H1 (cell line): ENCODE measurements at regions not wholly inside any gene's neighbourhood (a gene's known extent, or its start where the extent isn't known, plus 50 kb on each side); places are given as distances from the start of the nearest gene placed in this dataset.

Experiments used
- CTCF ChIA-PET: fragments of 300-600 bp; sonication (Branson Sonifier 250); formaldehyde crosslinking; loops from one replicate; lab custom pipeline; 2021; ENCODE audit not compliant: partially characterized antibody; lab: Charles Lee
- POLR2A ChIA-PET: fragments of 300-600 bp; sonication (Branson Sonifier 250); formaldehyde crosslinking; loops from one replicate; lab custom pipeline; 2021; ENCODE audit warnings: inconsistent platforms; ENCODE audit not compliant: partially characterized antibody; lab: Charles Lee
- DNase-seq, 2 experiments: peaks; one replicate each; pipeline versions ENCODE4 v3.0.0 to v3.0.0-alpha.2; 2010 to 2022; ENCODE audit warnings: low spot score in 2 of 2, low read depth in 1 of 2, mixed read lengths in 1 of 2
- FAIRE-seq: peaks from 2 replicates; lab custom pipeline; 2011; peaks lifted over from hg19 to GRCh38; lab: Jason Lieb, UNC
- H2AFZ ChIP-seq: 2 replicates; pipeline ENCODE4 v1.8.1; 2012; ENCODE audit warnings: low read length, inconsistent platforms
- H2AK5ac ChIP-seq: 2 replicates; pipeline ENCODE4 v1.6.1; 2013; ENCODE audit warnings: low read depth, low read length
- H2BK120ac ChIP-seq: replicated peaks from 2 replicates; pipeline ENCODE3; 2013; ENCODE audit warnings: low read depth, low read length, inconsistent platforms
- H2BK12ac ChIP-seq: 2 replicates; pipeline ENCODE4 v1.6.1; 2013; ENCODE audit warnings: low read depth, low read length
- H2BK15ac ChIP-seq: 2 replicates; pipeline ENCODE4 v1.6.1; 2013; ENCODE audit warnings: low read length
- H2BK20ac ChIP-seq: 2 replicates; pipeline ENCODE4 v1.6.1; 2013; ENCODE audit warnings: low read length
- H2BK5ac ChIP-seq: 2 replicates; pipeline ENCODE4 v1.6.1; 2013; ENCODE audit warnings: low read depth, low read length
- H3K14ac ChIP-seq: 2 replicates; pipeline ENCODE4 v1.6.1; 2013; ENCODE audit warnings: inconsistent platforms; ENCODE audit not compliant: insufficient read length
- H3K18ac ChIP-seq: 2 replicates; pipeline ENCODE4 v1.6.1; 2013; ENCODE audit warnings: low read length; ENCODE audit errors: extremely low read depth
- H3K23ac ChIP-seq: 2 replicates; pipeline ENCODE4 v1.6.1; 2013; ENCODE audit warnings: inconsistent platforms; ENCODE audit not compliant: insufficient read length
- H3K23me2 ChIP-seq: 2 replicates; pipeline ENCODE4 v1.6.1; 2013; ENCODE audit warnings: low read depth, low read length
- H3K27ac ChIP-seq: 2 replicates; pipeline ENCODE4 v1.6.1; 2011; ENCODE audit warnings: low read depth, low read length, inconsistent platforms
- H3K27me3 ChIP-seq, 4 experiments: replicated peaks in 1 of 4; 1 replicate in 1 of 4; 2 replicates in 3 of 4; pipeline versions ENCODE4 v1.6.1 to v1.8.1; 2011 to 2013; ENCODE audit warnings: low read length in 3 of 4, mild to moderate bottlenecking in 3 of 4, inconsistent platforms in 2 of 4, mixed read lengths in 2 of 4, moderate library complexity in 1 of 4; ENCODE audit not compliant: control insufficient read depth in 3 of 4, insufficient read depth in 3 of 4; ENCODE audit errors: extremely low read depth in 1 of 4
- H3K36me3 ChIP-seq, 4 experiments: 2 replicates each; pipeline versions ENCODE4 v1.6.1 to v1.8.1; 2011 to 2013; ENCODE audit warnings: mild to moderate bottlenecking in 4 of 4, low read length in 3 of 4, moderate library complexity in 2 of 4, control low read depth in 1 of 4, inconsistent platforms in 1 of 4; ENCODE audit not compliant: insufficient read depth in 4 of 4, control insufficient read depth in 2 of 4
- H3K4ac ChIP-seq: replicated peaks from 2 replicates; pipeline ENCODE3; 2013; ENCODE audit warnings: low read length, low read depth, mixed read lengths, inconsistent platforms; ENCODE audit not compliant: insufficient read length
- H3K4me1 ChIP-seq, 4 experiments: replicated peaks in 1 of 4; 1 replicate in 1 of 4; 2 replicates in 3 of 4; pipeline versions ENCODE4 v1.6.1 to v1.8.1; 2011 to 2013; ENCODE audit warnings: low read length in 3 of 4, inconsistent platforms in 2 of 4, mixed read lengths in 1 of 4; ENCODE audit not compliant: insufficient read depth in 4 of 4, control insufficient read depth in 3 of 4
- H3K4me2 ChIP-seq, 2 experiments: 2 replicates each; pipeline versions ENCODE4 v1.6.1 to v1.8.1; 2011 to 2013; ENCODE audit warnings: low read depth in 2 of 2, low read length in 2 of 2, control low read depth in 1 of 2, inconsistent platforms in 1 of 2, mild to moderate bottlenecking in 1 of 2; ENCODE audit not compliant: insufficient read depth in 1 of 2
- H3K4me3 ChIP-seq, 4 experiments: fragments of 200-600, 300-600 bp in 1 of 4; sonication (generic), shearing (Covaris generic), sonication (Bioruptor Twin) in 1 of 4; 2 replicates each; pipeline versions ENCODE4 v1.5.1 to v1.8.1; 2011 to 2016; ENCODE audit warnings: low read length in 4 of 4, low read depth in 3 of 4, control low read depth in 2 of 4, inconsistent platforms in 2 of 4, mild to moderate bottlenecking in 2 of 4, mixed read lengths in 1 of 4, moderate library complexity in 1 of 4; ENCODE audit not compliant: insufficient read depth in 2 of 4; ENCODE audit errors: extremely low read depth in 1 of 4
- H3K56ac ChIP-seq: replicated peaks from 2 replicates; pipeline ENCODE3; 2013; ENCODE audit warnings: low read depth, mild to moderate bottlenecking, mixed read lengths, low read length, inconsistent platforms; ENCODE audit not compliant: insufficient read length
- H3K79me1 ChIP-seq: 2 replicates; pipeline ENCODE4 v1.6.1; 2013; ENCODE audit warnings: low read depth, low read length, control low read depth
- H3K79me2 ChIP-seq, 2 experiments: 2 replicates each; pipeline versions ENCODE4 v1.6.1 to v1.8.1; 2012 to 2013; ENCODE audit warnings: low read length in 2 of 2, mild to moderate bottlenecking in 2 of 2, inconsistent platforms in 1 of 2; ENCODE audit not compliant: insufficient read depth in 2 of 2, control insufficient read depth in 1 of 2
- H3K9ac ChIP-seq, 4 experiments: replicated peaks in 1 of 4; 1 replicate in 1 of 4; 2 replicates in 3 of 4; pipeline versions ENCODE4 v1.6.1 to v1.8.1; 2011 to 2013; ENCODE audit warnings: low read depth in 3 of 4, low read length in 3 of 4, control low read depth in 2 of 4, mild to moderate bottlenecking in 2 of 4, moderate library complexity in 2 of 4, inconsistent platforms in 1 of 4; ENCODE audit errors: extremely low read depth in 1 of 4
- H3K9me3 ChIP-seq, 2 experiments: 2 replicates each; pipeline versions ENCODE4 v1.6.1 to v1.8.1; 2012 to 2013; ENCODE audit warnings: mild to moderate bottlenecking in 2 of 2, moderate library complexity in 2 of 2, control low read depth in 1 of 2, inconsistent platforms in 1 of 2, low read depth in 1 of 2, low read length in 1 of 2, mixed read lengths in 1 of 2; ENCODE audit not compliant: insufficient read depth in 2 of 2
- H4K20me1 ChIP-seq, 2 experiments: replicated peaks in 1 of 2; 2 replicates each; pipeline versions ENCODE3 to v1.8.1; 2011 to 2013; ENCODE audit warnings: inconsistent platforms in 2 of 2, low read length in 2 of 2, mild to moderate bottlenecking in 1 of 2; ENCODE audit not compliant: insufficient read depth in 2 of 2, control insufficient read depth in 1 of 2
- H4K5ac ChIP-seq: 2 replicates; pipeline ENCODE4 v1.6.1; 2013; ENCODE audit warnings: low read length, low read depth, mixed read lengths, inconsistent platforms; ENCODE audit not compliant: insufficient read length
- H4K8ac ChIP-seq: 2 replicates; pipeline ENCODE4 v1.8.0; 2013; ENCODE audit warnings: mild to moderate bottlenecking, moderate library complexity, low read length, inconsistent platforms; ENCODE audit not compliant: insufficient read depth; ENCODE audit errors: extremely low read depth
- H4K91ac ChIP-seq: replicated peaks from 2 replicates; pipeline ENCODE3; 2013; ENCODE audit warnings: low read length, mixed read lengths, inconsistent platforms; ENCODE audit not compliant: insufficient read length
- ATF3 ChIP-seq: IDR thresholded peaks from 2 replicates; pipeline ENCODE4 v1.6.1; 2011; ENCODE audit warnings: low read depth, mild to moderate bottlenecking, low read length; ENCODE audit not compliant: insufficient read depth
- EGR1 ChIP-seq: IDR thresholded peaks from 2 replicates; pipeline ENCODE4 v1.6.1; 2011; ENCODE audit warnings: low read depth, low read length, borderline replicate concordance
- FOSL1 ChIP-seq: IDR thresholded peaks from 2 replicates; pipeline ENCODE4 v1.6.1; 2011; ENCODE audit warnings: mild to moderate bottlenecking, low read depth, low read length, moderate library complexity; ENCODE audit not compliant: insufficient read depth
- GABPA ChIP-seq: IDR thresholded peaks from 2 replicates; pipeline ENCODE4 v1.6.1; 2011; ENCODE audit warnings: mild to moderate bottlenecking, low read length, moderate library complexity, borderline replicate concordance; ENCODE audit not compliant: insufficient read depth
- MAFK ChIP-seq: IDR thresholded peaks from 2 replicates; pipeline ENCODE4 v1.6.1; 2012; ENCODE audit warnings: low read depth, mild to moderate bottlenecking, improper control_type of control experiment, low read length
- POLR2AphosphoS5 ChIP-seq: IDR thresholded peaks from 2 replicates; pipeline ENCODE4 v1.6.1; 2011; ENCODE audit warnings: low read depth, low read length
- POU5F1 ChIP-seq: IDR thresholded peaks from 2 replicates; pipeline ENCODE4 v1.6.1; 2011; ENCODE audit warnings: low read depth, mild to moderate bottlenecking, low read length, moderate library complexity
- RNF2 ChIP-seq: fragments of 200-900, 300-1000 bp; sonication (generic); IDR thresholded peaks from 2 replicates; pipeline ENCODE4 v1.7.1; 2016; ENCODE audit warnings: borderline replicate concordance, low read depth, mild to moderate bottlenecking, antibody characterized with exemption, low read length; ENCODE audit not compliant: poor library complexity, severe bottlenecking; ENCODE audit errors: missing control alignments
- SAP30 ChIP-seq: fragments of 300-600 bp; sonication (generic); IDR thresholded peaks from 2 replicates; pipeline ENCODE4 v1.7.1; 2012; ENCODE audit warnings: low read length, moderate library complexity, mild to moderate bottlenecking, inconsistent platforms; ENCODE audit not compliant: insufficient read depth, insufficient replicate concordance
- SIX5 ChIP-seq: IDR thresholded peaks from 2 replicates; pipeline ENCODE4 v1.6.1; 2011; ENCODE audit warnings: mild to moderate bottlenecking, low read depth, low read length
- SUZ12 ChIP-seq: fragments of 200-600 bp; sonication (generic); IDR thresholded peaks from 2 replicates; pipeline ENCODE4 v1.6.1; 2012; ENCODE audit warnings: mild to moderate bottlenecking, inconsistent platforms, low read length, moderate library complexity, mixed read lengths
- TBP ChIP-seq: IDR thresholded peaks from 2 replicates; pipeline ENCODE4 v1.6.1; 2011; ENCODE audit warnings: low read depth, low read length, improper control_type of control experiment
- TCF12 ChIP-seq: IDR thresholded peaks from 2 replicates; pipeline ENCODE4 v1.6.1; 2011; ENCODE audit warnings: low read depth, mild to moderate bottlenecking, low read length
- TEAD4 ChIP-seq: IDR thresholded peaks from 2 replicates; pipeline ENCODE4 v1.6.1; 2012; ENCODE audit warnings: low read depth, low read length, inconsistent platforms, mixed read lengths
- WGBS, 2 experiments: shearing (Covaris generic) in 1 of 2; methylation state at CpG; one replicate each; pipeline versions ENCODE4 v1.1.6 to v1.1.7; 2013 to 2015; ENCODE audit warnings: low lambda C conversion rate in 2 of 2, mixed read lengths in 2 of 2, inconsistent platforms in 1 of 2, low coverage in 1 of 2, missing lambda C conversion rate in 1 of 2; ENCODE audit not compliant: insufficient replicate concordance in 2 of 2, insufficient coverage in 1 of 2, insufficient read length in 1 of 2; ENCODE audit errors: extremely low coverage in 1 of 2, missing lambda C conversion rate in 1 of 2; 5-methylcytosine and 5-hydroxymethylcytosine counted together

- 90% methylated on average over 7 of the region's 7 CpGs; no CpG with 5 or more reads in 1 of the 2 experiments for WGBS, 2 experiments
- no peak overlapping the region for H4K8ac ChIP-seq
- no peak overlapping the region for H3K4me2 ChIP-seq
- no peak overlapping the region for H3K4ac ChIP-seq
- no peak overlapping the region for H2AFZ ChIP-seq
- H4K91ac ChIP-seq = no peak overlapping the region
- H2BK120ac ChIP-seq = no peak overlapping the region
- no peaks in the 10 kb centered on the region for H3K36me3 ChIP-seq
- H3K9me3 ChIP-seq = no peaks in the 10 kb centered on the region
- no peak overlapping the region for H3K56ac ChIP-seq
- no peak overlapping the region for H3K27ac ChIP-seq
- H3K27me3 ChIP-seq = no peaks in the 10 kb centered on the region
- H2BK20ac ChIP-seq = no peak overlapping the region
- H3K18ac ChIP-seq = no peak overlapping the region; the same call in 1 of the 2 replicates
- no peaks in the 10 kb centered on the region; a peak in 1 of 4 replicates for H3K79me2 ChIP-seq
- H2BK12ac ChIP-seq = no peak overlapping the region
- no peak overlapping the region for H2BK15ac ChIP-seq
- FAIRE-seq (no peak), DNase-seq (no peak)
- CTCF ChIA-PET = interaction anchor here (1.3 to 1.6 kb wide), 2 partner anchors 23 to 29 kb away, joined by 3 to 6 read pairs; no protein-coding TSS in a partner anchor
- POLR2A ChIA-PET = no interaction called here
- no peaks in the 10 kb centered on the region for H3K4me1 ChIP-seq
- H4K5ac ChIP-seq = no peak overlapping the region
- no peak overlapping the region for H3K9ac ChIP-seq
- no peaks in the 10 kb centered on the region for H3K79me1 ChIP-seq
- H3K23me2 ChIP-seq = no peaks in the 10 kb centered on the region
- H4K20me1 ChIP-seq = no peaks in the 10 kb centered on the region
- H3K23ac ChIP-seq = no peak overlapping the region
- H3K4me3 ChIP-seq = no peak overlapping the region
- no peak overlapping the region for H2BK5ac ChIP-seq
- no peak overlapping the region for H3K14ac ChIP-seq
- H2AK5ac ChIP-seq = no peak overlapping the region
- no peak for TF ChIP-seq POU5F1
- TF ChIP-seq FOSL1 = no peak
- no peak for TF ChIP-seq EGR1
- no peak for TF ChIP-seq TCF12
- TF ChIP-seq POLR2AphosphoS5 = no peak
- TF ChIP-seq TBP = no peak
- no peak for TF ChIP-seq GABPA
- no peak for TF ChIP-seq TEAD4
- TF ChIP-seq MAFK = no peak
- TF ChIP-seq SUZ12 = no peak
- no peak for TF ChIP-seq SIX5
- TF ChIP-seq SAP30 = no peak
- TF ChIP-seq ATF3 = no peak
- TF ChIP-seq RNF2 = no peak
Observed at GRCh38 chr10:128241023-128241422, 114.8 kb upstream of the MKI67 start.
